Upper lobe of left lung (tissue), 4 donors: ENCODE measurements at regions not wholly inside any gene's neighbourhood (a gene's known extent, or its start where the extent isn't known, plus 50 kb on each side); places are given as distances from the start of the nearest gene placed in this dataset.
"Not testable (repeated sequence)": the region's sequence is repeated elsewhere in the genome, so short reads cannot be mapped to it uniquely, and the experiment has no call there.

Experiments
- CTCF ChIP-seq, 6 experiments: fragments of 450-650 bp in 4 of 6; fragments of 200-600 bp in 2 of 6; sonication (generic) in 2 of 6; IDR thresholded peaks; one replicate each; pipeline ENCODE4 v1.5.1; 2016 to 2019; ENCODE audit warnings: antibody characterized with exemption in 6 of 6
- EP300 ChIP-seq, 4 donors: sonication (generic); formaldehyde crosslinking; IDR thresholded peaks; one replicate each; pipeline ENCODE4 v1.5.1; 2017; ENCODE audit warnings: antibody characterized with exemption in 4 of 4, control low read depth in 2 of 4
- POLR2A ChIP-seq, 4 donors: fragments of 450-650 bp; IDR thresholded peaks; one replicate each; pipeline ENCODE4 v1.5.1; 2016 to 2017; ENCODE audit warnings: antibody characterized with exemption in 4 of 4, mild to moderate bottlenecking in 2 of 4
- POLR2AphosphoS5 ChIP-seq, 2 donors: sonication (generic); formaldehyde crosslinking; IDR thresholded peaks; one replicate each; pipeline ENCODE4 v1.5.1; 2017; ENCODE audit warnings: antibody characterized with exemption in 2 of 2

GRCh38 chr2:145519254-145519653, 999.3 kb upstream of the ZEB2 start:
- TF ChIP-seq EP300, POLR2AphosphoS5, CTCF, POLR2A (IDR thresholded peaks at IDR 0.05): not testable (repeated sequence)
